HUES64 (cell line): ENCODE measurements at regions not wholly inside any gene's neighbourhood (a gene's known extent, or its start where the extent isn't known, plus 50 kb on each side); places are given as distances from the start of the nearest gene placed in this dataset.

ENCODE experiments used
- H3K27ac ChIP-seq: 2 replicates; pipeline ENCODE4 v1.7.0; 2013; ENCODE audit warnings: low read depth, low read length, inconsistent platforms
- H3K27me3 ChIP-seq: 2 replicates; pipeline ENCODE4 v1.6.1; 2013; ENCODE audit warnings: mild to moderate bottlenecking, low read length; ENCODE audit not compliant: insufficient read depth
- H3K36me3 ChIP-seq: 2 replicates; pipeline ENCODE4 v1.6.1; 2013; ENCODE audit warnings: mild to moderate bottlenecking, low read length; ENCODE audit not compliant: insufficient read depth
- H3K4me1 ChIP-seq: 2 replicates; pipeline ENCODE4 v1.6.1; 2013; ENCODE audit warnings: mild to moderate bottlenecking, low read length, moderate library complexity; ENCODE audit not compliant: insufficient read depth
- H3K4me3 ChIP-seq: 2 replicates; pipeline ENCODE4 v1.5.1; 2013; ENCODE audit warnings: mild to moderate bottlenecking, low read length, moderate library complexity
- H3K9ac ChIP-seq: 2 replicates; pipeline ENCODE4 v1.6.1; 2013; ENCODE audit warnings: mild to moderate bottlenecking, low read depth, low read length
- H3K9me3 ChIP-seq: 2 replicates; pipeline ENCODE4 v1.6.1; 2013; ENCODE audit warnings: low read depth, low read length; ENCODE audit not compliant: insufficient read depth
- WGBS: fragments of 150-250, 120-280 bp; methylation state at CpG from one replicate; pipeline ENCODE4 v1.1.7; 2013; ENCODE audit warnings: missing lambda C conversion rate; 5-methylcytosine and 5-hydroxymethylcytosine counted together

- H3K27me3 ChIP-seq, result no peaks in the 10 kb centered on the region
- no peak overlapping the region for H3K27ac ChIP-seq
- H3K36me3 ChIP-seq, result no peaks in the 10 kb centered on the region
- H3K9ac ChIP-seq, result no peak overlapping the region
- no peak overlapping the region for H3K4me3 ChIP-seq
- H3K4me1 ChIP-seq, result 0 out of 2 replicates have a peak, but pooled peaks cover 4% of the 10 kb centered on the region
- H3K9me3 ChIP-seq, result no peaks in the 10 kb centered on the region
- WGBS, result 92% methylated on average over 11 of the region's 11 CpGs
Observed at GRCh38 chr14:96958057-96958456, 160.9 kb downstream of the VRK1 start.

DNA sequence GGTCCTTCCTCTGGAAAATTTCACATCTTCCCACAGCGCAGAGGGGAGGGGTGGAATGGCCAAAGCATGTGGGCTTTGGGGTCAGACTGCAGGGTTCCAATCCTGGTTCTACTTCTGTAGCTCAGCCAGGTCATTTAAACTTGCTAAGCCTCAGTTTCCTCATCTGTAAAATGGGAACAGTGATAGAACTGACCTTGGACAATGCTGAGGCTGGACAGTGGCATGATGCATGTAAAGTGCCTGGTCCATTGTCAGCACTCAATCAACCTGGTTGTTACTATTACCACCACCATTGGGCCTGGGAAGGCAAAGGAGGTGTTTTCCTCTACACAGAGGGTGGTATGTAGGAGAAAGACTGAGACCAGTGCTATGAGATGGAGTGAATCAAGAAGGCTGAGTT is 162.8 kb downstream of the VRK1 start:
- Histone ChIP-seq H3K4me1 (no peaks in the 10 kb centered on the region), H3K27me3 (no peaks in the 10 kb centered on the region), H3K9ac (no peak overlapping the region), H3K27ac (no peak overlapping the region), H3K4me3 (no peak overlapping the region), H3K9me3 (no peaks in the 10 kb centered on the region), H3K36me3 (no peaks in the 10 kb centered on the region)
- 0% methylated on average over 1 of the region's 1 CpG for whole genome bisulfite sequencing

GRCh38 chr14:96960598-96961116 is 163.5 kb downstream of the VRK1 start:
- Histone ChIP-seq H3K27me3 (no peaks in the 10 kb centered on the region), H3K9ac (no peak overlapping the region), H3K36me3 (no peaks in the 10 kb centered on the region), H3K4me3 (no peak overlapping the region), H3K4me1 (no peaks in the 10 kb centered on the region), H3K9me3 (no peaks in the 10 kb centered on the region), H3K27ac (no peak overlapping the region)
- 98% methylated on average over 2 of the region's 2 CpGs for WGBS

GRCh38 chr14:96961895-96962294 is 164.7 kb downstream of the VRK1 start:
- Histone ChIP-seq H3K9me3 (no peaks in the 10 kb centered on the region), H3K4me3 (no peak overlapping the region), H3K27me3 (no peaks in the 10 kb centered on the region), H3K27ac (no peak overlapping the region), H3K4me1 (peaks cover 6% of the 10 kb centered on the region; the same call in 1 of the 2 replicates), H3K36me3 (no peaks in the 10 kb centered on the region), H3K9ac (no peak overlapping the region)
- 0% methylated on average over 1 of the region's 2 CpGs for WGBS

GRCh38 chr14:96962337-96962736 is 165.2 kb downstream of the VRK1 start:
- no peaks in the 10 kb centered on the region for H3K9me3 ChIP-seq
- no peak overlapping the region for H3K9ac ChIP-seq
- H3K36me3 ChIP-seq, result no peaks in the 10 kb centered on the region
- H3K4me3 ChIP-seq, result no peak overlapping the region
- H3K27me3 ChIP-seq, result no peaks in the 10 kb centered on the region
- H3K4me1 ChIP-seq, result peaks cover 6% of the 10 kb centered on the region; the same call in 1 of the 2 replicates
- H3K27ac ChIP-seq, result no peak overlapping the region
- WGBS, result 92% methylated on average over 2 of the region's 2 CpGs

DNA sequence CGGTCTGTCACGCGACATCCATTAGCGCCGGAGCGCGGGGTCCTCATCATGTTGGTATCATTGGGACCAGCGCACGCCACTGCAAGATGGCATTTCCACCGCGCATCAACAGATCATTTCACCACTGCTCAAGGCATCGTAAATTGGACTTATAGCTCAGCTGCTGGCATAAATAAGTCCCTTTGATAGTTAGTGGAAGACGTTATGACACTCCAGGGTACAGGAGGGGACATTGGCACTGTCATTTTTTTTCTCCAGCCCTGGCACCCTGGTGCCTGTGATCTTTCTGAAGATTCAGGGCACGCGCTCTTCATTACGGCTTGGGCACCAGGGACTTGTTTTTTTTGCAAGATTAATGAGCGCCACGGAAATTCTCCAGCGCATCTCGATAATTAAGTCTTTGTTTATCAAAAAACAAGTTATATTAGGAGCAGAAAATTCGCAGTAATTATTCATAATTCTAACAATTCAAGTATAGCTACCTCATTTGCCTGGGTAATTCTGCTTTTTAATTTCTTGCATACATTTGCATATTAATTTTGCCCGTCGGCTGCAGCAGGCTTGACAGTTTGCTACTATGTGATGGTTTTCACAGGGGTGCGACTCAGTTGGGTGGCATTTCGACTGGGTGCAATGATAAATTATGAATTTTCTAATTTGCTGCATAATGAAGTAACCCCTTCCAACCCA is 167.7 kb downstream of the VRK1 start:
- Histone ChIP-seq H3K4me1 (peaks cover 6% of the 10 kb centered on the region; the same call in 1 of the 2 replicates), H3K27ac (no peak overlapping the region), H3K4me3 (no peak overlapping the region), H3K27me3 (no peaks in the 10 kb centered on the region), H3K9me3 (no peaks in the 10 kb centered on the region), H3K36me3 (no peaks in the 10 kb centered on the region), H3K9ac (no peak overlapping the region)
- WGBS, result 97% methylated on average over 24 of the region's 25 CpGs

DNA sequence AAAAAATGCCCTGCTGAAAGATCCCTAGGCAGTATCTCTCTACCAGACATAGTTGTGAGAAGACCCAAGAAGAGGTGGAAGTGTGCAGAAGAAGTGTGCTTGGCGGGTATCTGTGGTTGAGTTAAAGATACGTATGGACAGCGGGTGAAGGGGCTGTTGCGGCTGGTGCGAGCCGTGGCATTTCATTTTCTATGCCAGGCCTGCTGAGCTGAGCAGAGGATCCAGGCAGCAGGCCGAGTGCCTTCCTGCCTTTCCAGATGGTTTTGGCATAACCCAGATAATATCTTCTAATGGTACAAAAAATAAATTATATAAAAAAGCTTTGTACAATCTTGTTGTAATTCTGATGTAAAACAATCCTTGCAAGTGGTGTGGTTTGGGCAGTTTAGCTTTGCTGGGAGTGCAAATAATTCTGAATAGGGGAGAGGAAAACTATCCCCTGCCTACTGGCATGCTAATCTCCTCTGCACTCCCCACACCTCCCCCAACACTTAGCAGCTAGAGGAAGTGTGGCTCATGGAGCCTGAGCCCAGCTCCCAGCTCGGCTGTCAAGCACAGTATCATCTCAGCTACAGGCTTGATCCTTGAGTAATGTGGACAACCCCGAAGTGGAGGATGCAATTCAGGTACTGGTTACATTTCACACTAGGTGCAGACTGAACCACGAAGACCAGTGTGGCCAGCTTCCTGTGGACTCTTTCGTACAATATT is 168.9 kb downstream of the VRK1 start:
- H3K27ac ChIP-seq, result no peak overlapping the region
- peaks cover 6% of the 10 kb centered on the region; the same call in 1 of the 2 replicates for H3K4me1 ChIP-seq
- no peaks in the 10 kb centered on the region for H3K27me3 ChIP-seq
- H3K9ac ChIP-seq, result no peak overlapping the region
- H3K36me3 ChIP-seq, result no peaks in the 10 kb centered on the region
- 83% methylated on average over 10 of the region's 11 CpGs for WGBS
- no peaks in the 10 kb centered on the region for H3K9me3 ChIP-seq
- no peak overlapping the region for H3K4me3 ChIP-seq

GRCh38 chr14:96975116-96975515 is 177.9 kb downstream of the VRK1 start:
- no peaks in the 10 kb centered on the region for H3K36me3 ChIP-seq
- H3K27me3 ChIP-seq, result no peaks in the 10 kb centered on the region
- H3K4me1 ChIP-seq, result no peaks in the 10 kb centered on the region
- peaks cover 20% of the 10 kb centered on the region for H3K9me3 ChIP-seq
- H3K4me3 ChIP-seq, result no peak overlapping the region
- WGBS, result 100% methylated on average over 1 of the region's 1 CpG
- H3K27ac ChIP-seq, result no peak overlapping the region
- H3K9ac ChIP-seq, result no peak overlapping the region

GRCh38 chr14:96978525-96979272 is 181.5 kb downstream of the VRK1 start:
- no peak overlapping the region for H3K27ac ChIP-seq
- H3K36me3 ChIP-seq, result no peaks in the 10 kb centered on the region
- H3K4me1 ChIP-seq, result no peaks in the 10 kb centered on the region
- H3K27me3 ChIP-seq, result no peaks in the 10 kb centered on the region
- H3K9ac ChIP-seq, result no peak overlapping the region
- WGBS, result 86% methylated on average over 4 of the region's 4 CpGs
- peaks cover 20% of the 10 kb centered on the region for H3K9me3 ChIP-seq
- H3K4me3 ChIP-seq, result no peak overlapping the region

GRCh38 chr14:96979611-96980074 is 182.5 kb downstream of the VRK1 start:
- H3K9me3 ChIP-seq, result peaks cover 15% of the 10 kb centered on the region
- WGBS, result 95% methylated on average over 12 of the region's 12 CpGs
- no peaks in the 10 kb centered on the region for H3K4me1 ChIP-seq
- H3K4me3 ChIP-seq, result no peak overlapping the region
- H3K27ac ChIP-seq, result no peak overlapping the region
- no peaks in the 10 kb centered on the region for H3K27me3 ChIP-seq
- H3K36me3 ChIP-seq, result no peaks in the 10 kb centered on the region
- no peak overlapping the region for H3K9ac ChIP-seq

- H3K9ac ChIP-seq, result no peak overlapping the region
- peaks cover 3% of the 10 kb centered on the region; the same call in 1 of the 2 replicates for H3K9me3 ChIP-seq
- H3K4me3 ChIP-seq, result no peak overlapping the region
- H3K27ac ChIP-seq, result no peak overlapping the region
- H3K27me3 ChIP-seq, result no peaks in the 10 kb centered on the region
- H3K4me1 ChIP-seq, result no peaks in the 10 kb centered on the region
- no peaks in the 10 kb centered on the region for H3K36me3 ChIP-seq
- 58% methylated on average over 4 of the region's 4 CpGs for WGBS
Observed at GRCh38 chr14:96980835-96981234, 183.7 kb downstream of the VRK1 start.
